Tibial nerve (tissue), 3 donors: ENCODE measurements at regions not wholly inside any gene's neighbourhood (a gene's known extent, or its start where the extent isn't known, plus 50 kb on each side); places are given as distances from the start of the nearest gene placed in this dataset.
"Not testable (repeated sequence)": the region's sequence is repeated elsewhere in the genome, so short reads cannot be mapped to it uniquely, and the experiment has no call there.

Experiments
- CTCF ChIP-seq, 5 experiments: fragments of 200-600 bp in 3 of 5; fragments of 450-650 bp in 2 of 5; sonication (generic) in 3 of 5; IDR thresholded peaks; one replicate each; pipeline ENCODE4 v1.5.1; 2016 to 2019; ENCODE audit warnings: antibody characterized with exemption in 5 of 5, mild to moderate bottlenecking in 3 of 5, moderate library complexity in 2 of 5
- POLR2A ChIP-seq, 2 donors: fragments of 450-650 bp; IDR thresholded peaks; one replicate each; pipeline ENCODE4 v1.6.1; 2017; ENCODE audit warnings: antibody characterized with exemption in 2 of 2, mild to moderate bottlenecking in 2 of 2, moderate library complexity in 2 of 2

DNA sequence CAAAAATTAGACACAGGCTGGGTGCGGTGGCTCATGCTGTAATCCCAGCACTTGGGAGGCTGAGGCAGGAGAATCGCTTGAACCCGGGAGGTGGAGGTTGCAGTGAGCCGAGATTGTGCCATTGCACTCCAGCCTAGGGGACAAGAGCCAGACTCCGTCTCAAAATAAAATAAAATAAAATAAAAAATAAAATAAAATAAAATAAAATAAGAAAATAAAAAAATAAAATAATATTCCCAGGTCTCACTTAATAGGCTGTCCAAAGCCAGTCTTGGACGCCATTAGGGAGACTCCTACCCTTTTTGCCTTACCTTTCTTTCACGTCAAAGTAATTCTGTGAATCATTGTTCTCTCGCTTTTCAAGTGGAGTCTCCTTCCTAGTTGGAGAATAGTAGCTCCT lies 172.3 kb downstream of the OR2B2 start:
- TF ChIP-seq CTCF, POLR2A (IDR thresholded peaks at IDR 0.05): not testable (repeated sequence)
